Suprapubic skin (tissue), 3 donors: ENCODE measurements at regions not wholly inside any gene's neighbourhood (a gene's known extent, or its start where the extent isn't known, plus 50 kb on each side); places are given as distances from the start of the nearest gene placed in this dataset.

Source experiments
- EP300 ChIP-seq: sonication (generic); formaldehyde crosslinking; IDR thresholded peaks from one replicate; pipeline ENCODE4 v1.6.1; 2017; ENCODE audit warnings: antibody characterized with exemption
- POLR2A ChIP-seq, 2 donors: fragments of 450-650 bp; IDR thresholded peaks; one replicate each; pipeline ENCODE4 v1.6.1; 2017; ENCODE audit warnings: antibody characterized with exemption in 2 of 2, mild to moderate bottlenecking in 2 of 2, moderate library complexity in 2 of 2
- TF ChIP-seq, protein P1 (sequence below), 2 donors: fragments of 200-600 bp in 1 of 2; fragments of 450-650 bp in 1 of 2; sonication (generic) in 1 of 2; IDR thresholded peaks; one replicate each; pipeline ENCODE4 v1.5.1; 2016 to 2019; ENCODE audit warnings: antibody characterized with exemption in 2 of 2, mild to moderate bottlenecking in 1 of 2, moderate library complexity in 1 of 2

- TF ChIP-seq, protein P1, sequence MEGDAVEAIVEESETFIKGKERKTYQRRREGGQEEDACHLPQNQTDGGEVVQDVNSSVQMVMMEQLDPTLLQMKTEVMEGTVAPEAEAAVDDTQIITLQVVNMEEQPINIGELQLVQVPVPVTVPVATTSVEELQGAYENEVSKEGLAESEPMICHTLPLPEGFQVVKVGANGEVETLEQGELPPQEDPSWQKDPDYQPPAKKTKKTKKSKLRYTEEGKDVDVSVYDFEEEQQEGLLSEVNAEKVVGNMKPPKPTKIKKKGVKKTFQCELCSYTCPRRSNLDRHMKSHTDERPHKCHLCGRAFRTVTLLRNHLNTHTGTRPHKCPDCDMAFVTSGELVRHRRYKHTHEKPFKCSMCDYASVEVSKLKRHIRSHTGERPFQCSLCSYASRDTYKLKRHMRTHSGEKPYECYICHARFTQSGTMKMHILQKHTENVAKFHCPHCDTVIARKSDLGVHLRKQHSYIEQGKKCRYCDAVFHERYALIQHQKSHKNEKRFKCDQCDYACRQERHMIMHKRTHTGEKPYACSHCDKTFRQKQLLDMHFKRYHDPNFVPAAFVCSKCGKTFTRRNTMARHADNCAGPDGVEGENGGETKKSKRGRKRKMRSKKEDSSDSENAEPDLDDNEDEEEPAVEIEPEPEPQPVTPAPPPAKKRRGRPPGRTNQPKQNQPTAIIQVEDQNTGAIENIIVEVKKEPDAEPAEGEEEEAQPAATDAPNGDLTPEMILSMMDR (IDR thresholded peaks at IDR 0.05) = no peak
- TF ChIP-seq EP300 (no peak), POLR2A (IDR thresholded peaks at IDR 0.05) (no peak)
These were observed 76.4 kb downstream of the CRPPA start for GRCh38 chr7:16344927-16345326.
